ENCODE measurements at regions not wholly inside any gene's neighbourhood (a gene's known extent, or its start where the extent isn't known, plus 50 kb on each side); places are given as distances from the start of the nearest gene placed in this dataset.

DNA sequence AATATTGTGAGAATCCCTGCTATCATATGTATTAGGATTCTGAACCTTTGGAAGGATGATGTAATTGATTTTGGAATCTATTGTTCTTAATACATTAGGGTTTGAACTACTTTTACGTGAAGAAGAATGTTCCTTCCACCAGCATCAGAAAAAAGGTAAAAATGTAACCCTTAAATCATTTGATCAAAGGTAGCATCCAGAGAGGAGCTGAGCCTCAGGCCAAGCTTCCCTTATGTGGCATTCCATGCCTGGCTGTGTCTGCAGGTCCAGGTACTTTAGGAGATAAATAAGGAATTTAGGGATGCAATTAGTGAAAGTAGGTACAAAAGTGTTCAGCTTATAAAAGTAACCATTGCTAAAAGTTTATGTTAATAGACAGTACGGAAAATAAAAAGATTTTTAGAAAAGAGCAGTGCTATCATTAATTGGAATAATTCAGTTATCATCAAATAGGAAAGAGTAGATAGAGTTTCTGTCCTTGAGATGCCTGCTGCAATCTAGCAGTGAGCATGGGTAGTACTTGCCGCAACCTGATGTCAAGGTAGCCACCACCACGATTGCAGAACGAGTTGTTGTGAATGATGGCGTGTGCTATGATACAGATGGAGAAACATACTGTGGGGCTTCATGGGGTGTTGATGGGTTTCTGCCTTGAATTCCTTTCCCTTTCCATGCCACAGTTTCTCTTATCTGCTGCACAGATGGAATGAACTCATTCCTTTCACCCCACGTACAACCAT lies 228.8 kb downstream of the GATA3 start:
- TF ChIP-seq ZNF274 (IDR thresholded peaks at IDR 0.05; ENCODE audit: low read depth, low read length) (no peak), YY1 (IDR thresholded peaks at IDR 0.05; ENCODE audit: insufficient read depth, insufficient read length) (no peak), SUZ12 (IDR thresholded peaks at IDR 0.05; ENCODE audit: extremely low read depth, insufficient read depth, insufficient read length) (no peak)
